ENCODE measurements at regions not wholly inside any gene's neighbourhood (a gene's known extent, or its start where the extent isn't known, plus 50 kb on each side); places are given as distances from the start of the nearest gene placed in this dataset.
"Not testable (repeated sequence)": the region's sequence is repeated elsewhere in the genome, so short reads cannot be mapped to it uniquely, and the experiment has no call there.

DNA sequence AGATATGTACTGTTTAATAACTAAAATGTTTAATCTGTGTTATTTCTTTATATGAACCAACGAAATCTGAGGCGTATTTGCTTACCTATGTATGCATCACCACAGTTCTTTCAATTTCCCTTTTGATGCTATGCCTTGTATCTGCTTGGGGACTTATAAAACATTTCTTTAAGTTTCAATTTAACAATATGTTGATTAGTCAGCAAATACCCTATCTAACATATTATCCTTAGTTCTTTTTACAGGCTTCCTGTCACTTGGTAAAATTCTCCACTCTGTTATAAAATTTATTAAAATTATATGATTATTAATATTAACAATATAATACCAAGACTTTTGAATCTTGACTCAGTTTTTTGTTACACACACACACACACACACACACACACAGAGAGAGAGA, 174.3 kb downstream of the CPS1 start:
- DNase-seq: no peak

DNA sequence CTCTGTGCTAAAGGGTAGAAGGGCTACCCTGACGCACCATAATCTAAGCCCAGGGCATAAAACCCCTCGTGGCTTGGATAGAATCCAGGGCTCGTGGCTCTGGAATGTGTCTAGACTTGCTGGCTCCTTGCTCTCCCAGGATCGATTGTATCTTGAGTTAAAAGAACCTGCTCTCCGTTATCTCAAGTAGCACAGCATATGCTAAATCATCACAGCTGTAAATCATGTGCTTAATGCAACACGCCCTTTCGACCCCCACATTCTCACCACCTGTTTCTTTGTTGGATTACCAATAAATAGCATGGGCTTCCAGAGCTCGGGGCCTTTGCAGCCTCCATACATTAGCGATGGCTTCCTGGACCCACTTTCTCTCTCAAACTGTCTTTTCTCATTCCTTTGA, 190.4 kb downstream of the CPS1 start:
- DNase-seq: not testable (repeated sequence)

DNA sequence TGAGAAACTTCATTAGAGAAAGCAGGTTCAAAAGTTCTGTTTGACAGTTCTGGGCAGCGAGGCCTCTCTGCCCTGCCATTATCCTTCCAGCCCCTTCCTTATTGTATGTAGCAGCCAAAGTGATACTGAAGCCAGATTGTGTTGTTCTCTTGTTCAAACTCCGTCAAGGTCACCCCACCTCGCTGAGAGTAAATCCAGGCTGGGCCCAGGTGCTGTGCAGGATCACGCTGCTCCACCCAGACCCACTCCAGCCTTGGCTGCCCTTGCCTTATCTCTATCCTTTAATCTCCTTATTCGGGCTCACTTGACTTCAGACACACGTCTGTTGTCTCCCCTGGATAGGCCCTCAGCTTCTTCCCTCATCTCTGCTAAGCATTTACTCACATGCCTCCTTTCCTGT, 196.1 kb downstream of the CPS1 start:
- no peak for DNase-seq

DNA sequence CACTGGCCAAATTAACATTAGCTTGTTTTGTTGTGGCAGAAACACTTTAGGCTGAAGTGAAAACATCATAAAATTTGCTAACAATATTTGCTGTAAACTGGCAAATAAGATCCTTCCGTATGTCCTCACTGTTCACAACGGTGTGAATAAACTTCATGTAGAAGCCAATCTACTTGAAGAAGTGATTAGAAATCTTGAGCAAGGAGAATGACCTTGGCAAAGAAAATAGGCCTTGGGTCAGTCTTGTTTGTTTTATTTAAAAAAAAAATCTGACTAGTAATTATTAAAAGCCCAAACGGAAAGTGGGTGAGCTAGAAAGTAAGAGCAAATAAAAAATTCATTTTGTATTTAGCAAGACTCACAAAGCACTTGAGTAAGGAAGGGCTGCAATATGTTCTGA, 197.0 kb downstream of the CPS1 start:
- no peak for DNase-seq

DNA sequence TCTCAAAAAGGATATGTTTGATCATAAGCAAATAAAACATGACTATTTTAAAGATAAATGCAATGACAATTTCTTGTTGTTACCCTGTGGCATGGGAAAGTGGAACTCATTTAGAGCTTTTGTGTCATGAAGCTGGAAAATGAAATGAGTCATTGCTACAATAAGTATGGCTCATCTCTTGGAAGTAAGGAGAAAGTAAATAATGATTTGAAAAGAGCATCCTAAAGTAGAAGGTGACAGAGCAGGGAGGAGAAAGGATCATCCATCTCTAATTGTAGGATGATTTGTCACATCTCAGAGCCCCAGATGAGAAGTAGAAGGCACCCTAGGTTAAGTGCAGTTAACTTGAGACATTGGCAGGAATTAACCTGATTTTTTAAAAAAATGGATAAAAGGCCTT, 200.5 kb downstream of the CPS1 start:
- DNase-seq: no peak

DNA sequence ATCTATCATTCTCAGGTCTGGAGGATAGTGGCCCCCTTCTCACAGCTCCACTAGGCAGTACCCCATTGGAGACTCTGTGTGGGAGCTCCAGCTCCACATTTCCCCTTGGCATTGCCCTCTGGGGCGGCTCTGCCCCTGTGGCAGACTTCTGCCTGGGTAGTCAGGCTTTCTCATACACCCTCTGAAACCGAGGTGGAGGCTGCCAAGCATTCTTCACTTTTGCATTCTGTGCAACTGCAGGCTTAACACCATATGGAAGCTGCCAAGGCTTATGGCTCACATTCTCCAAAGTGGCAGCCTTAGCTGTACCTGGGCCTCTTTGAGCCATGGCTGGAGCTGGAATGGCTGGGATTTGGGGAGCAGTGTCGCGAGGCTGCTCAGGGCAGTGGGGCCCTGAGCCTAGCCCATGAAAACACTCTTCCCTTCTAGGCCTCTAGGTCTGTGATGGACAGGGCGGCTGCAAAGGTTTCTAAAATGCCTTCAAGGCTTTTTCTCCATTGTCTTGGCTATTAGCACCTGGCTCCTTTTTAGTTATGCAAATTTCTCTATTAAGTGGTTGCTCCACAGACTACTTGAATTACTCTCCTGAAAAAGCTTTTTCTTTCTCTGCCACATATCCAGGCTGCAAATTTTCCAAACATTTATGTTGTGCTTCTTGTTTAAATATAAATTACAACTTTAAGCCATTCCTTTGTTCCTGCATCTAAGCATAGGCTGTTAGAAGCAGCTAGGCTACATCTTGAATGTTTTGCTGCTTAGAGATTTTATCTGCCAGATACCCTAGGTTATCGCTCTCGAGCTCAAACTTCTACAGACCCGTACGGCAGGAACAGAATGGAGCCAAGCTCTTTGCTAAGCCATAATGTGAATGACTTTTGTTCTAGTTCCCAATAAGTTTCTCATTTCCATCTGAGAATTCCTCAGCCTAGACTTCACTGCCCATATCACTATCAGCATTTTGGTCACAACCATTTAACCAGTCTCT, 206.5 kb downstream of the CPS1 start:
- no peak for DNase-seq

DNA sequence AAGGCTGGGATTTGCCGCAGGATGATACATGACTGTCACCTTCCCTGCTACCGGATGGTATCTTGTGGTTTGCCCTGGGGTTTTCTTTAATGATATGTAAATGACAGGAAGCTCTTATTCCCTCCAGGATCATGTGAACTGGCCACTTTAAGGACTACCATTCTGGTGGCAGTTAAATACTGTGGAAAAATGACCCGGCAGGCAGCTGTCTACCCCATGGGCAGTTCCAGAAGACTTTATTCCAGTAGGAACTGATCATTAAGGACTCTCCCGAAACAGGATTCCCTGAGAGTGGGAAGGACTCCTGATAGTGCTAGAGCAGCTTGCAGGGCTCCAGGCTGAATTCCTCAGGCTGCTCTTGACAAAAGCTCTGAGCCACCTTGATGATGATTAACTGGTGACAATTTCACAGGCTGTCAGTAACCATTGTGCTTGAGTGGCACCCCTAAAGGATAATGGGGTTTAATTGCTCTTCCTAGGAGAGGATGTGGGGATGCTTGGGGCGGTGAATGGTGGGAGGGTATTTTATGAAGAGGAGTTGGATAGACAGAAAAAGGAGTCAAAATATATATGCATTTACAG, 212.0 kb downstream of the CPS1 start:
- DNase-seq: no peak

DNA sequence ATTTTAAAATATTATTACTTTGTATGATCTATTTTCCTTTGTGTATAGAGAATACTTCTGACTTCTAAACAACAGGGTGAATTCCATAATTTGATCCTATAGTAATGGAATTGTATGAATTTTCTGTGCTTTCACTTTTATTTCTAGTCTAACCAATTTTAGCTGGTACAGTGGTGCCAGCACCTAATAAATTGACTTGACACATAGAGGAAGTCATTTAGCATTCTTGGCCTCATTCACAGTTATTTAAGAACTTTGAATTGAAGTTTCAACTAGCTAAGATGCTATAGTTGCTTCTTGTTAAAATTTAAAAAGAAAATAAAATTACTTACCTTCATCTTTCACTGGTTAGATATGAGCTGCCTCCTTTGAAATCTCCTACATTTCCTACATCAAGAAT, 220.4 kb downstream of the CPS1 start:
- no peak for DNase-seq

DNA sequence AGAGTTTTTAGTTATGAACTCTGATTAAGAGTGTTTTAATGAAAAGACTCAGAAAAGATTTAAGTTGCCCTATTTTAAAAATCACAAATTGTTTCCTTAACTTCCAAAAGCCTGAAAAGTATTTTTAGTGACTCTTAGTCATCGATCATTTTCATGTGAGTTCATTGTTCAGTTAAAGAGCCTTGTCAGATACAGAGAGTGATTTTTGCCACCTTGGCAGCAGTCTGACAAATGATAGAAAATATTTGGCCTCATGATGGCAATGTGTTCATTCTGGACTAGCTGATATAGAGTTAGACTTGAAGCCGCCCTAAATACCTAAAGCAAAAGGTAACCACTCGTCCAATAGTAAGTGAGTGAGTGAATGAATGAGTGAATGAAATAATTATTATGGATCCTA, 225.8 kb downstream of the CPS1 start:
- DNase-seq: no peak

DNA sequence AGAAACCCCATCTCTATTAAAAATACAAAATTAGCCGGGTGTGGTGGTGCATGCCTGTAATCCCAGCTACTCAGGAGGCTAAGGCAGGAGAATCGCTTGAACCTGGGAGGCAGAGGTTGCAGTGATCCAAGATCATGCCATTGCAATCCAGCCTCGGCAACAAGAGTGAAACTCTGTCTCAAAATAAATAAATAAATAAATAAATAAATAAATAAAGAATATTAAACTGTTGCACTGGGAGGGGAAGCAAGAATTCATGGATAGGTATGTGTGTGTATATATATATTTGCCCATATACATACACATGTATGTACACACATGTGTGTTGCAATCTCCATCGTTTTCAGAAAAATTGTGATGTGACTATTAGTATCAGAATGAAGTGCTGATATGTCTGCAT, 231.4 kb downstream of the CPS1 start:
- not testable (repeated sequence) for DNase-seq

DNA sequence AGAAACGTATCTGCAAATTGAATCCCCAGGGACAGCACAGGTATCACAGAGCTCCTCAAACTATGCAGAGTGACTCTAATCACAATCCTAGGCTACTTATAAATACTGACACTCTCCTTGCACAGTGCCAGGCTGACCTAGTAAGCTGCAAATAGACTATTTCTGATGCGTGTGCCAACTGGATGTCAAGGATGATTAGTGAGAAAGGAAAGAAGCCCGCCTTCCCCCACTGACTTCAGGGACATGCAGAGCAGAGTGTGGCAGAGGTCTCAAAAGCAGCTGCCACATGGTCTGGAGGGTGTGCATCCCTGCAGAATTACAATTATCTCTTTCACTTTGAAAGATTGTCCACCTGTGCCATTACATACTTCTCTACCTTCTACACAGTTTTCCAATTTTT, 235.6 kb downstream of the CPS1 start:
- no peak for DNase-seq

DNA sequence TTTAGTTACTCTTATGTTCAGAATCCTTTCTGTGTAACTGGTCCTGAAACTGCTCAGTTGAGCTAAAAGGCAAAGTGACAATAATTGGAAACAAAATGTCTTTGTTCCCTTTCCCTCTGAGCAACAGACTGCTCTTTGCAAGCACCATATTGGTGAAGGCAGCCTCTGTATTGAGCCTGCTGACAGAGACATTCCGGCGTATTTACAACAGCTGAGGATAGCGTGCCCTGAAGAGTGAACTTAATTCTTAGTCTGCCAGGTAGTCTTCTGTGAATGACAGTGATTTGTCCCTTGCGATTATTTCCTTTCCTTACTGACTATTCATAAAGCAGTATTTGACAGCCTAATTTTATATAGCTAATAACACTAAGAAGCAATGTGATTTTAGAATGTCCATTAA, 239.1 kb downstream of the CPS1 start:
- no peak for DNase-seq

DNA sequence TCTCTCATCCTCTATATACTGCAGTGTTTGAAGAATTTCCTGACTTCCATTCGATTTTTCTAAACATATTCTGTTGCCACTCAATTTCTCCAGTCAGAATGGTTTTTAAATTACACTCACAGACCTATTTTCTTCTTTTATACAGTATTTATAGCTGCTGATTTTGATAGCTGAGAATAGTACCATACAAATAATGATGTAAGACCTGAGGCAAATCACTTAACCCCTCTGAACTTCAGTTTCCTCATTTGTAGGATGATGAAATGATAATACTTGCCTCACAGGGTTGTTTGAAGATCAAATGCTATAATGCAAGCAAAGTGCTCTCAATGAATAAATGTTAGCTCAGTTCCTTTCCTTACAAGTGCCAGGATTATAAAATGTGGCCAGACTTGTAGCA, 241.8 kb downstream of the CPS1 start:
- peak; percentile 0 to 33 for DNase-seq

DNA sequence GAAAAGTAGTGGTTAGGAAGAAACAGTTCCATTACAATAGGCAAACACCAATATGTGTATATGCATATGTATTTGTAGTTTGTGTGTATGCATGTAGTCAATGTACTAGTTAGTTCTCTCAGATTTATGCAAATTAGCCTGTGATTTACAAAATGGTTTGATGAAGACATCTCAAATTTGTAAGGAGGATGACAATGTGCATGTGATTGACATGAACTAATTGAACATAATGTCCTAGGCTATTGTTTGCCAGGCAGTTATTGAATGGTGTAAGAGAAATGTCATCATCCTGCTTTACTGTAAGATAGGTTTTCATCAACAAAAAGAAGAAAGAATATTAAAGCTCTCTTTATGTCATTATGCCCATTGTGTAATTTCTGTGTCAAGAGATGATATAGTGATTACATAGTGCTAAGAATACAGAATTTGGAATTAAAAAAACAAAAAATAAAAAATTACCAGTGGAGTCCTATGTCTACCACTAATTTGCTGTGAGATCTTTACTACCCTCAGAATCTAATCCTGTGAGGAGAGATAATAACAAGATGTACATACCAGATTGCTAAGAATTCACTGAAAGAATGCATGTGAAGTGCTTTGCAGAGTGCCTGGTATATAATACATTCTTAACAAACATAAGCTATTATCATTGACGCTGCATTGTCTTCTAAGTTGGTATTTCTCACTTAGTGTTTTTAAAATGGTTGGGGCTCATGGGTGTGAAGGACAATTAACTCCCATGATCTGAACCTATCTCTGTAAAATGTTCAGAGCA, 258.0 kb downstream of the CPS1 start:
- DNase-seq: no peak

DNA sequence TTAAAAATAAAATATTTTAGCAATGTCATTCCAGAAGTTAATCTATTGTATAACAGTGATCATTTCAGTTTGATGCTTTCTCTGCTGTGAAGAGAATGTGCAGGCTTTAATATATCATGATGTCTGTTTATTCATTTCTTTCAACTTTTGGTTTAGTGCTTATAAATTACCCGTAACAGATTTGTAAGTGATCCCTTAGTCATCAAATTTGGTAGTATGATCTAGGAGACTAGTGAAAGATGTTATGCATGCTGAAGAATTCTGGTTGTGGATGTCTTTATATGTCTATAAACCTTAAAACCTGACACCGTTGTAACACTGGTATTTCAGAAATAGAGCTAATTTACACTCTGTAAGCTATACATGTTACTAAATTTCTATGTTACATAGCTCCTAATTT, 260.4 kb downstream of the CPS1 start:
- DNase-seq: no peak

DNA sequence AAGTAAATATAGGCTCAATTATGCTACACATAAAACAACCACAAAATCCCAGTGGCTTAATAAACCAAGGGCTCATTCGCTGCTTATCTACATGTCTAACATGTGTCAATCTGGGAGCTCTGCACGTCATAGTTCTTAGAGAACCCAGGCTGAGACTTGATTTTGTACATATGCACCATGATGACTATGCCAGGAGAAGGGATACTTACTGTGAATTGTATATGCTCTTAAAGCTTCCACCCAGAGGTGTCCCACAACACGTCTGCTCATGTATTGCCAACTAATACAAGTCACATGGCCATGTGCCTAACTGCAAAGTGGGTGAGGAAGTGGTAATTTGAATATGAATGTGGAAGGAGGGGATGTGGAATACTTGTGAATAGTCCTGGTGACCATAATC, 262.1 kb downstream of the CPS1 start:
- DNase-seq: no peak

DNA sequence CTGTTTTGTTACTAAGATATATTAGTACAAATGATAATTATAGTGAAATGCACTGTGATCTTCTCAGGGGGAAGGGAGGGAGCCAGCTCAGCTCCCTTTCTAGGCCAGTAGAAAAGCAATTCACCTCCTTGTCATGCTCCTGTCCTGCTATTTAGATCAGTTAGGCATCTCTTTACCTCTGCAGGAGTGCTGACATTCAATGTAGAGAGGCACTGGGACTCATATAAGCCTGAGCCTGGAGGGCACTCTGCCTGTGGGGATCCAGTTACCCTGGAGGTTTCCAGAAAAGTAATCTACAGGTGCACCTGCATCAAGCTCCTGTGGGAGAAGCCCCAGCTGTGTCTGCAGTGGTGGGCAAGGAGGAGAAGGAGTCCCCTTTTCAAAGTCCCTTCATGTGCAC, 277.0 kb downstream of the CPS1 start:
- no peak for DNase-seq

DNA sequence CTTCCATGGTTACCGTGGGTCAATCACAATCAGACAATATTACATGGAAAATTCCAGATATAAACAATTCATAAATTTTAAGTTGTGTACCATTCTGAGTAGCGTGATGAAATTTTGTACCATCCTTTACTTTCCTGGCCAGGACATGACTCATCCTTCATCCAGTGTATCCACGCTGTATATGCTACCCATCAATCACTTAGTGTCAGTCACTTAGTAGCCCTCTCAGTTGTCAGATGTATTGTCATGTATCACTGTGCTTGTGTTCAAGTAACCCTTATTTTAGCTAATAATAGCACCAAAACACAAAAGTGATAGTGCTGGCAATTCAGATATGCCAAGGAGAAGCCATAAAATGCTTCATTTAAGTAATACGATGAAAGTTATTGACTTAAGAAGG, 282.6 kb downstream of the CPS1 start:
- no peak for DNase-seq

DNA sequence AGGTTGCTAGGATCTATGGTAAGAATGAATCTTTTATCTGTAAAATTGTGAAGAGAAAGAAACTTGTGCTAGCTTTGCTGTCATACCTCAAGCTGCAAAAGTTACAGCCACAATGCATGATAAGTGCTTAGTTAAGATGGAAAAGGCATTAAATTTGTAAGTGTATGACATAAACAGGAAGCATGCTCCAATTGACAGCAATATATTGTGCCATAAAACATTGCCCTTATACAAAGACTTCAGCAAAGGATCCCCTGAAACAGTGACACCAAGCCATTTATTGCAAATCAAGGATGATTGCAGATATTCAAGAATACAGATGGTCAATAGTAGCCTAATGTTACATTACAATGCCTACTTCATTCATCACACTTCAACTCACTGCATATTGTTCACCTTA, 283.1 kb downstream of the CPS1 start:
- DNase-seq: no peak

DNA sequence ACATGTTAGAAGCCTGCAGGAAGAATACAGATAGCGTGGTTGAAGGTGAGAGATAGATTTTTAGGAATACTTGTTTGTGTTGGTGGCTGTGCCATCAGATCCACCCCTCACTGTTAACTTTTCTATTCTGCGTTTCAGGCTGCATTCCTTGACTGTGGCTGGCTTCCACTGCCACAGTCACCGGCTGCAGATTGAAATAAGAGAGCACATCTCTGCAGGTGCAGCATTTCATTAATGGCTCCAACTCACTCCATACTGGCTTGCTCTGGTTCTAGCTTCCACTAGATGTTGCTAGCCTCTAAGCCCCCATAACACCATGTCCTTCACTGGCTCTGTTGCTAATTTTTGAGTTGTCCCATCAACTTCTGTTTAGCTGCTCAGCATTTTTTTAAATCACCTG, 286.5 kb downstream of the CPS1 start:
- DNase-seq: no peak

DNA sequence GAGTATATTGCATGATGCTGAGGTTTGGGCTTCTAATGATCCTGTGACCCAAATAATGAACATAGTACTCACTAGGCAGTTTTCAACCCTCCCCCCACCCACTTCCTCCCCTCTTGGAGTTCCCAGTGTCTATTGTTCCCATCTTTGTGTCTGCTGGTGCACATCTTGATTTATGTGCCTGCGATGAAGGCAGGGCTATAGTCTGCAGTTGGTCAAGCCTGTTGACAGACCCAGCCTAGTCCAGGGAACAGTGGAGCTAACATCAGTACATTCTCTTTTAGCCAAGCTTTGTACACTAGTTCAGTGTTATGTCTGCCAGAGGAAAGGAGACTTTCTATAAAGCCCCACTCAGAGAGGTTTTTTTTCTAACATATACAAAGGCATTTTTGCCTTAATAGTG, 287.6 kb downstream of the CPS1 start:
- no peak for DNase-seq

DNA sequence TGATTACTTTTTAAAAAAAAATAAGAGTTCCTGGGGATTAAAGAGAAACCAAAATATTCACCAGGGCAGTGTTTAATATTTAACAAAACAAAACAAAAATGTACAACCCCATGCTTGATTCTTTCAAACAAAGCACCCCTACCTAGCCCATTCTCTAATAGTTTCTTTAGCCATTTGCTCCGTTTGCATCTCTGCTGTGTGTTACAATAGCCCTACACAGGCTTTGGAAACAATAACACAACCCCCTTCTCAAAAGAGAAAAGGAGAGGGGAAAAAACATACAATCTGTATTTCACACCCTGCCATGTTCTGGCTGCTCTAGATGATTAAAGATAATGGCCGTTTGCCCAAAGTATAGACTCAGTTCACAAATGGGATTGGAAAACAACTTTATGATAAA, 302.9 kb downstream of the CPS1 start:
- no peak for DNase-seq

DNA sequence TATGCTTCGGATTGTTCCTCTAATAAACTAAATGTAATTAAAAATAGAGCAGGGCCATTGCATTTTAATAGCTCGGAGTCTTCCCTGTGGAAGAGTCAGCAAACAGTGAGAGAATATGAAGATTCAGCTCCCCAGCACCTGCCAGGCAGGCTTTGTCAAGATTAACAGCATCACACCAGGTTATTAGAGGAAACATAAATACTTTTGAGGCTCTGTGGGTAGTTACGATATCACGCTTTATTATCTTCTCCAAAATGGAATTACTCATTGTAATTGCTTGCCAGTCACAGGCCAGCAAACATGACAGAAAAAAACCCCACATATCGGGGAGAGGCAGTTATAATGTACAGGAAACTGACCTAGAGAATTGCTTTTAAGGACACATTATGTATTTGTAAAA, 303.9 kb downstream of the CPS1 start:
- no peak for DNase-seq
